ENCODE measurements at regions not wholly inside any gene's neighbourhood (a gene's known extent, or its start where the extent isn't known, plus 50 kb on each side); places are given as distances from the start of the nearest gene placed in this dataset.
"Not testable (repeated sequence)": the region's sequence is repeated elsewhere in the genome, so short reads cannot be mapped to it uniquely, and the experiment has no call there.

- no peak for DNase-seq (ENCODE audit: low read depth)
Measured at GRCh38 chr10:3876350-3876962, 91.4 kb upstream of the KLF6 start.

- no peak for DNase-seq (ENCODE audit: low read depth)
Measured at GRCh38 chr10:3875842-3876235, 90.8 kb upstream of the KLF6 start.

- DNase-seq (ENCODE audit: low read depth), result no peak
Measured at GRCh38 chr10:3874990-3875841, 90.2 kb upstream of the KLF6 start.

- DNase-seq (ENCODE audit: low read depth), result not testable (repeated sequence)
Measured at GRCh38 chr10:3874610-3874989, 89.6 kb upstream of the KLF6 start.

- no peak for DNase-seq (ENCODE audit: low read depth)
Measured at GRCh38 chr10:3873728-3874461, 88.9 kb upstream of the KLF6 start.

GRCh38 chr10:3872712-3873329 lies 87.8 kb upstream of the KLF6 start:
- DNase-seq (ENCODE audit: low read depth), result no peak

- DNase-seq (ENCODE audit: low read depth), result no peak
Measured at GRCh38 chr10:3871424-3871996, 86.5 kb upstream of the KLF6 start.

- DNase-seq (ENCODE audit: low read depth), result no peak
Measured at GRCh38 chr10:3869036-3869435, 84.0 kb upstream of the KLF6 start.

GRCh38 chr10:3868271-3868664 lies 83.3 kb upstream of the KLF6 start:
- no peak for DNase-seq (ENCODE audit: low read depth)

GRCh38 chr10:3867454-3868270 lies 82.7 kb upstream of the KLF6 start:
- DNase-seq (ENCODE audit: low read depth), result no peak

- DNase-seq (ENCODE audit: low read depth), result no peak
Measured at GRCh38 chr10:3866332-3866731, 81.3 kb upstream of the KLF6 start.

GRCh38 chr10:3865565-3865964 lies 80.6 kb upstream of the KLF6 start:
- no peak for DNase-seq (ENCODE audit: low read depth)

GRCh38 chr10:3861795-3862194 lies 76.8 kb upstream of the KLF6 start:
- no peak for DNase-seq (ENCODE audit: low read depth)

GRCh38 chr10:3858051-3858845 lies 73.2 kb upstream of the KLF6 start:
- no peak for DNase-seq (ENCODE audit: low read depth)

GRCh38 chr10:3857318-3857717 lies 72.3 kb upstream of the KLF6 start:
- DNase-seq (ENCODE audit: low read depth), result no peak

GRCh38 chr10:3856593-3856992 lies 71.6 kb upstream of the KLF6 start:
- DNase-seq (ENCODE audit: low read depth), result no peak

- no peak for DNase-seq (ENCODE audit: low read depth)
Measured at GRCh38 chr10:3853547-3854303, 68.7 kb upstream of the KLF6 start.

- no peak for DNase-seq (ENCODE audit: low read depth)
Measured at GRCh38 chr10:3853016-3853415, 68.0 kb upstream of the KLF6 start.

- peak; percentile 43 for DNase-seq (ENCODE audit: low read depth)
Measured at GRCh38 chr10:3852147-3852904, 67.3 kb upstream of the KLF6 start.

Data from activated T-cell treated with anti-CD3 and anti-CD28 coated beads for 48 hours (primary cell).